ENCODE measurements at regions not wholly inside any gene's neighbourhood (a gene's known extent, or its start where the extent isn't known, plus 50 kb on each side); places are given as distances from the start of the nearest gene placed in this dataset.
A peak's percentile ranks its signal among the peaks of the same experiment; 100 is the strongest.
"Not testable (repeated sequence)": the region's sequence is repeated elsewhere in the genome, so short reads cannot be mapped to it uniquely, and the experiment has no call there.

GRCh38 chr10:90289037-90289436 is 568.8 kb downstream of the HTR7 start:
- FAIRE-seq: peak; percentile 75
- Histone ChIP-seq H3K9ac (ENCODE audit: control insufficient read depth, extremely low read depth, insufficient read depth, low read length) (no peak overlapping the region), H4K20me1 (ENCODE audit: control insufficient read depth, extremely low read depth, insufficient read depth, low read length) (no peaks in the 10 kb centered on the region), H3K79me2 (ENCODE audit: control insufficient read depth, insufficient read depth, low read length) (no peaks in the 10 kb centered on the region), H3K9me1 (ENCODE audit: control insufficient read depth, extremely low read depth, insufficient read depth, low read length) (no peaks in the 10 kb centered on the region), H3K27ac (ENCODE audit: control insufficient read depth, insufficient read depth, low read length) (no peak overlapping the region), H3K4me3 (ENCODE audit: control insufficient read depth in 2 of 3, extremely low read depth in 1 of 3, insufficient read depth in 2 of 3, low read depth in 1 of 3, low read length in 3 of 3) (no peak overlapping the region), H3K27me3 (ENCODE audit: control insufficient read depth, extremely low read depth, insufficient read depth, low read length) (no peaks in the 10 kb centered on the region), H3K4me1 (ENCODE audit: control insufficient read depth, extremely low read depth, insufficient read depth, low read length) (peaks cover 9% of the 10 kb centered on the region), H3K9me3 (ENCODE audit: control insufficient read depth, low read depth, low read length) (no peaks in the 10 kb centered on the region), H2AFZ (ENCODE audit: control insufficient read depth, low read length) (peak overlapping the region; percentile 34), H3K4me2 (ENCODE audit: control insufficient read depth, extremely low read depth, insufficient read depth, low read depth, low read length) (no peak overlapping the region), H3K36me3 (ENCODE audit: control insufficient read depth in 2 of 2, extremely low read depth in 1 of 2, insufficient read depth in 2 of 2, low read length in 2 of 2) (no peaks in the 10 kb centered on the region)
- TF ChIP-seq CTCF (optimal IDR thresholded peaks at IDR 0.05 in 1 of 3, IDR thresholded peaks at IDR 0.05 in 1 of 3, conservative IDR thresholded peaks at IDR 0.05 in 1 of 3; ENCODE audit: extremely low read depth in 1 of 3, insufficient read depth in 2 of 3, low read length in 3 of 3) (no peak), EZH2 (IDR thresholded peaks at IDR 0.05; ENCODE audit: low read length) (no peak)
- dilution Hi-C loops (cut with MboI; ENCODE audit: extremely low pct_ligation_motif_present, low sequenced_read_pairs): no loop called here
- DNase-seq (ENCODE audit: low read depth, low spot score): no peak

GRCh38 chr10:90293616-90294015 is 564.2 kb downstream of the HTR7 start:
- H3K9me3 ChIP-seq (ENCODE audit: control insufficient read depth, low read depth, low read length): no peaks in the 10 kb centered on the region
- H3K36me3 ChIP-seq (ENCODE audit: control insufficient read depth in 2 of 2, extremely low read depth in 1 of 2, insufficient read depth in 2 of 2, low read length in 2 of 2): no peaks in the 10 kb centered on the region
- dilution Hi-C loops (cut with MboI; ENCODE audit: extremely low pct_ligation_motif_present, low sequenced_read_pairs): no loop called here
- no peak for FAIRE-seq
- no peaks in the 10 kb centered on the region for H3K79me2 ChIP-seq (ENCODE audit: control insufficient read depth, insufficient read depth, low read length)
- no peak for DNase-seq (ENCODE audit: low read depth, low spot score)
- no peaks in the 10 kb centered on the region for H4K20me1 ChIP-seq (ENCODE audit: control insufficient read depth, extremely low read depth, insufficient read depth, low read length)
- no peak overlapping the region for H3K4me2 ChIP-seq (ENCODE audit: control insufficient read depth, extremely low read depth, insufficient read depth, low read depth, low read length)
- no peak overlapping the region for H3K9ac ChIP-seq (ENCODE audit: control insufficient read depth, extremely low read depth, insufficient read depth, low read length)
- no peaks in the 10 kb centered on the region for H3K9me1 ChIP-seq (ENCODE audit: control insufficient read depth, extremely low read depth, insufficient read depth, low read length)
- H3K27ac ChIP-seq (ENCODE audit: control insufficient read depth, insufficient read depth, low read length): no peak overlapping the region
- H3K4me1 ChIP-seq (ENCODE audit: control insufficient read depth, extremely low read depth, insufficient read depth, low read length): peaks cover 9% of the 10 kb centered on the region
- TF ChIP-seq CTCF (optimal IDR thresholded peaks at IDR 0.05 in 1 of 3, IDR thresholded peaks at IDR 0.05 in 1 of 3, conservative IDR thresholded peaks at IDR 0.05 in 1 of 3; ENCODE audit: extremely low read depth in 1 of 3, insufficient read depth in 2 of 3, low read length in 3 of 3): no peak
- TF ChIP-seq EZH2 (IDR thresholded peaks at IDR 0.05; ENCODE audit: low read length): no peak
- H3K27me3 ChIP-seq (ENCODE audit: control insufficient read depth, extremely low read depth, insufficient read depth, low read length): no peaks in the 10 kb centered on the region
- H2AFZ ChIP-seq (ENCODE audit: control insufficient read depth, low read length): no peak overlapping the region
- no peak overlapping the region for H3K4me3 ChIP-seq (ENCODE audit: control insufficient read depth in 2 of 3, extremely low read depth in 1 of 3, insufficient read depth in 2 of 3, low read depth in 1 of 3, low read length in 3 of 3)

GRCh38 chr10:90294821-90295540 is 562.9 kb downstream of the HTR7 start:
- H3K4me3 ChIP-seq (ENCODE audit: control insufficient read depth in 2 of 3, extremely low read depth in 1 of 3, insufficient read depth in 2 of 3, low read depth in 1 of 3, low read length in 3 of 3); FAIRE-seq; H3K27me3 ChIP-seq (ENCODE audit: control insufficient read depth, extremely low read depth, insufficient read depth, low read length); H3K9ac ChIP-seq (ENCODE audit: control insufficient read depth, extremely low read depth, insufficient read depth, low read length); H4K20me1 ChIP-seq (ENCODE audit: control insufficient read depth, extremely low read depth, insufficient read depth, low read length); H3K27ac ChIP-seq (ENCODE audit: control insufficient read depth, insufficient read depth, low read length); H3K79me2 ChIP-seq (ENCODE audit: control insufficient read depth, insufficient read depth, low read length); dilution Hi-C loops (cut with MboI; ENCODE audit: extremely low pct_ligation_motif_present, low sequenced_read_pairs); H3K4me1 ChIP-seq (ENCODE audit: control insufficient read depth, extremely low read depth, insufficient read depth, low read length); H2AFZ ChIP-seq (ENCODE audit: control insufficient read depth, low read length); H3K36me3 ChIP-seq (ENCODE audit: control insufficient read depth in 2 of 2, extremely low read depth in 1 of 2, insufficient read depth in 2 of 2, low read length in 2 of 2); H3K9me1 ChIP-seq (ENCODE audit: control insufficient read depth, extremely low read depth, insufficient read depth, low read length); H3K4me2 ChIP-seq (ENCODE audit: control insufficient read depth, extremely low read depth, insufficient read depth, low read depth, low read length); H3K9me3 ChIP-seq (ENCODE audit: control insufficient read depth, low read depth, low read length); DNase-seq (ENCODE audit: low read depth, low spot score): not testable (repeated sequence)

GRCh38 chr10:90302031-90302430 is 555.8 kb downstream of the HTR7 start:
- H3K9ac ChIP-seq (ENCODE audit: control insufficient read depth, extremely low read depth, insufficient read depth, low read length); H3K79me2 ChIP-seq (ENCODE audit: control insufficient read depth, insufficient read depth, low read length); DNase-seq (ENCODE audit: low read depth, low spot score); H3K9me3 ChIP-seq (ENCODE audit: control insufficient read depth, low read depth, low read length); H4K20me1 ChIP-seq (ENCODE audit: control insufficient read depth, extremely low read depth, insufficient read depth, low read length); H2AFZ ChIP-seq (ENCODE audit: control insufficient read depth, low read length); H3K36me3 ChIP-seq (ENCODE audit: control insufficient read depth in 2 of 2, extremely low read depth in 1 of 2, insufficient read depth in 2 of 2, low read length in 2 of 2); H3K4me2 ChIP-seq (ENCODE audit: control insufficient read depth, extremely low read depth, insufficient read depth, low read depth, low read length); H3K27me3 ChIP-seq (ENCODE audit: control insufficient read depth, extremely low read depth, insufficient read depth, low read length); H3K27ac ChIP-seq (ENCODE audit: control insufficient read depth, insufficient read depth, low read length); H3K9me1 ChIP-seq (ENCODE audit: control insufficient read depth, extremely low read depth, insufficient read depth, low read length); dilution Hi-C loops (cut with MboI; ENCODE audit: extremely low pct_ligation_motif_present, low sequenced_read_pairs); FAIRE-seq; H3K4me3 ChIP-seq (ENCODE audit: control insufficient read depth in 2 of 3, extremely low read depth in 1 of 3, insufficient read depth in 2 of 3, low read depth in 1 of 3, low read length in 3 of 3); H3K4me1 ChIP-seq (ENCODE audit: control insufficient read depth, extremely low read depth, insufficient read depth, low read length): not testable (repeated sequence)
